Nephron progenitor cell (in vitro differentiated cells): ENCODE measurements at regions not wholly inside any gene's neighbourhood (a gene's known extent, or its start where the extent isn't known, plus 50 kb on each side); places are given as distances from the start of the nearest gene placed in this dataset.

ENCODE experiments used
- DNase-seq: peaks from one replicate; pipeline ENCODE4 v3.0.0; 2021
- H3K27ac Mint-ChIP-seq: 2 replicates; pipeline ENCODE4 v1.8.0; 2021; ENCODE audit warnings: mild to moderate bottlenecking, moderate library complexity, mixed read lengths
- H3K27me3 Mint-ChIP-seq: 2 replicates; pipeline ENCODE4 v1.8.0; 2021; ENCODE audit warnings: mild to moderate bottlenecking, low read depth, mixed read lengths; ENCODE audit not compliant: poor library complexity
- H3K36me3 Mint-ChIP-seq: 2 replicates; pipeline ENCODE4 v1.8.0; 2021; ENCODE audit warnings: low read depth, mixed read lengths
- H3K4me1 Mint-ChIP-seq: 2 replicates; pipeline ENCODE4 v1.8.0; 2021; ENCODE audit warnings: mixed read lengths
- H3K4me3 Mint-ChIP-seq: 2 replicates; pipeline ENCODE4 v1.8.0; 2021; ENCODE audit warnings: mild to moderate bottlenecking, moderate library complexity, mixed read lengths
- H3K9me3 Mint-ChIP-seq: 2 replicates; pipeline ENCODE4 v1.8.0; 2021; ENCODE audit warnings: mild to moderate bottlenecking, moderate library complexity, mixed read lengths
- CTCF ChIP-seq: fragments of 200-600 bp; sonication (generic); IDR thresholded peaks from 2 replicates; pipeline ENCODE4 v1.5.0; 2021; ENCODE audit warnings: antibody characterized with exemption

DNA sequence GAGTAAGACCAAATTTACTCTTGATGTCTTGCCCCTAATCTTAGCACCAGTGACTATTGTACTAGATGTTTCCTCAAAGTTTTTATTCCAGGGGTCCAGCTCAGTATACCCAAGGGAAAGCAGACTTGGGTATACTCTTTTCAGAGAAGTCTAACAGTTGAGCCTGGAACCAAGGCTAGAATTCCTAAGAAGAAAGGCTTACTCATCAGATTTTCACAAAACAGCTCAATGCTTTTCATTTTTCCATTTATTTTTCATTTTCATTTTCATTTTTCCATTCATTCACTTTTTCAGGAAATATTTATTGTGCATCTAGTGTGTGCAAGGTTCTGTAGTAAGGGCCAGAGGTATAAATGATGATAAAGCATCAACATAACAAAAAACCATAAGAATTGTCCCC is 143.2 kb downstream of the PHLDA1 start:
- H3K4me3 Mint-ChIP-seq: no peak overlapping the region
- H3K9me3 Mint-ChIP-seq: no peaks in the 10 kb centered on the region
- H3K4me1 Mint-ChIP-seq: peaks cover 66% of the 10 kb centered on the region
- no peak for DNase-seq
- no peak overlapping the region for H3K27ac Mint-ChIP-seq
- H3K27me3 Mint-ChIP-seq: peaks cover 4% of the 10 kb centered on the region
- H3K36me3 Mint-ChIP-seq: no peaks in the 10 kb centered on the region
- TF ChIP-seq CTCF: no peak

DNA sequence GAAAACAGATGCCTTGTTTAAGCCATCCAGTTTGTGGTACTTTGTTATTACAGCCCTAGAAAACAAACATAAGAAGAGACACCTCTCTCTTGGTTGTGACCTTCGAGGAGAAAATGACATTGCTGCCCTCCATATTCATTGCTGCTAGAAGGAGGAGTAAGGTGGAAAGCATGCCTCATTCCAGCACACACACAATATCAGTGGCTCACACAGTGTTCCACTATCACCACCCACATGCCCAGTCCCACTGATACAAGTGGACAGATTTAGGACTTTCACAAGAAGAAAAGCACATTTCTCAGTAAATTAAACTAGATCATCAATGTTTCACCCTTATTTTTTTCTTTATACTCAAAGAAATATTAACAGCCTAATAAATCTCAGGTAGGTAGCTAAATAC is 143.6 kb downstream of the PHLDA1 start:
- no peak for DNase-seq
- no peak for TF ChIP-seq CTCF
- H3K27me3 Mint-ChIP-seq: peaks cover 4% of the 10 kb centered on the region
- H3K27ac Mint-ChIP-seq: no peak overlapping the region
- no peaks in the 10 kb centered on the region for H3K36me3 Mint-ChIP-seq
- H3K9me3 Mint-ChIP-seq: no peaks in the 10 kb centered on the region
- H3K4me1 Mint-ChIP-seq: peaks cover 65% of the 10 kb centered on the region
- H3K4me3 Mint-ChIP-seq: no peak overlapping the region

DNA sequence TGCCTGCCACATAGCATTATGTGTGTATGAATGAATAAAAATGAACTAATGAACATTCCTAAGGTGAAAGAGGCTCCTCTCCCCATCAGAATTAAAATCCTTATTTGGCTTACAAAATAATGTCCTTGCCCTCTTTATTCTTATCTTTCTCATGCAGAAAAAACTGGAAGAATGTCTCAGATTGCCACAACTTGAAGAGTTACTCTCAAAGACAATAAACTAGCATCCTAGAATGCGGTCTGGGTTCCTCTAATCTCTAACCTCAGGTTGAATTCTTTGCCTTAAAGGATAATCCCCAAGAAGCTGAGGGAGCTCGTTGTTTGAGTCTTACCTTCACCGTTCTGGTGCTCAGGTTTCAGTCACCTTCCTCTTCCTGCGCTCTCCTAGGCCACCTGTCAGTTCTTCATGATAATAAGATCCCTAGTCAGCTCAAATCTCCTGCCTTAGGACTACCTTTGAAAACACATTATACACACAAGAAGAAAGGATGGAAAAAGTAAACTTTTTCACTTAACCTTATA is 147.1 kb downstream of the PHLDA1 start:
- no peak for DNase-seq
- H3K27ac Mint-ChIP-seq: no peak overlapping the region
- no peaks in the 10 kb centered on the region for H3K36me3 Mint-ChIP-seq

GRCh38 chr12:75883241-75883640 is 148.3 kb downstream of the PHLDA1 start:
- H3K36me3 Mint-ChIP-seq: no peaks in the 10 kb centered on the region
- no peak overlapping the region for H3K4me3 Mint-ChIP-seq
- no peaks in the 10 kb centered on the region for H3K9me3 Mint-ChIP-seq
- H3K27ac Mint-ChIP-seq: no peak overlapping the region
- DNase-seq: no peak
- peaks cover 4% of the 10 kb centered on the region for H3K27me3 Mint-ChIP-seq
- peaks cover 49% of the 10 kb centered on the region for H3K4me1 Mint-ChIP-seq
- no peak for TF ChIP-seq CTCF

More for the DNA sequence above, 147.1 kb downstream of the PHLDA1 start:
- H3K4me3 Mint-ChIP-seq: no peak overlapping the region
- no peak for TF ChIP-seq CTCF
- H3K9me3 Mint-ChIP-seq: no peaks in the 10 kb centered on the region
- peaks cover 4% of the 10 kb centered on the region for H3K27me3 Mint-ChIP-seq
- peaks cover 52% of the 10 kb centered on the region for H3K4me1 Mint-ChIP-seq

DNA sequence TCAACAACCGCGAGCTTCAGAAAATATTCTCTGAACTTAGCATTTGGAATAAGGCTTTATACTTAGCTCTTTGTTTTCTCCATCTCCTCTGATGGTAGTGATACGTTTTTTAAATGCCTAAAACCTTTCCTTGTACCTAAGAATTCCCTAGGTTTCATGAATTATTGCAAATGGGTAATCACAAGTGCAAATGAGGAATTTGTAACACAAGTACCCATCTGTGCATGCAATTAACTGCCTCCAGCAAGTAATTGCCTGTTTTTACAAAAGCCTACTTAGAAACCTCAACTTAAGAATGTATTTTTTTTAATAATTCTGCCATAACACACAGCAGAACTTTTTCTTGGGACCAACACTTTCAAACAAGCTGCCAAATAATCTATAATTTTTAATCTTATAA is 149.2 kb downstream of the PHLDA1 start:
- Mint-ChIP-seq H3K4me3 (no peak overlapping the region), H3K9me3 (no peaks in the 10 kb centered on the region), H3K27me3 (peaks cover 4% of the 10 kb centered on the region), H3K4me1 (peaks cover 50% of the 10 kb centered on the region), H3K36me3 (no peaks in the 10 kb centered on the region), H3K27ac (no peak overlapping the region)
- no peak for TF ChIP-seq CTCF
- no peak for DNase-seq

DNA sequence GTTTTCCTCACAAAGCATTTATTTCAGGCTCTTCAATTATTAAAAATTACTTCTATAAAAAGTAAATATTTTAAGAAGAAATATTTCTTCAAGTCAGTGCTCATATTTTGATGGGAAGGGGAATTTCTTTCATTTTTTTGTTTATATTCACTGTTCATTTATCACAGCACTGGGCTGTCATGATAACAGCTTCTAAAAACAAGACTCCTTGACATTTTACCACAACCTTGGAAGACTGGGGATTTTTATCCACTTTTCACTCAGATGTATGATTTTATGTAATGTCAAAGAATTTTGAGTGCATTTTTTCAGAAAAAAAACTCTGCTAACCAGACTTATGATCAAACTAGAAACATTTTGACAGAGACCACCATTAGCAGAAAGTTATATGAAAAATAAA is 149.7 kb downstream of the PHLDA1 start:
- Mint-ChIP-seq H3K4me3 (no peak overlapping the region), H3K27me3 (peaks cover 4% of the 10 kb centered on the region), H3K27ac (no peak overlapping the region), H3K4me1 (peaks cover 54% of the 10 kb centered on the region), H3K9me3 (no peaks in the 10 kb centered on the region), H3K36me3 (no peaks in the 10 kb centered on the region)
- TF ChIP-seq CTCF: no peak
- no peak for DNase-seq
